Breast epithelium (tissue), 4 donors: ENCODE measurements at regions not wholly inside any gene's neighbourhood (a gene's known extent, or its start where the extent isn't known, plus 50 kb on each side); places are given as distances from the start of the nearest gene placed in this dataset.

ENCODE experiments used
- DNase-seq, 2 donors: peaks; one replicate each; pipeline ENCODE4 v3.0.0-alpha.2; 2019; ENCODE audit warnings: low spot score in 2 of 2
- H3K27ac ChIP-seq, 2 donors: fragments of 200-600 bp; sonication (generic) in 1 of 2; one replicate each; pipeline ENCODE4 v1.5.1; 2016 to 2019; ENCODE audit warnings: mild to moderate bottlenecking in 1 of 2
- H3K27me3 ChIP-seq, 2 donors: fragments of 200-600 bp; sonication (generic) in 1 of 2; one replicate each; pipeline versions ENCODE4 v1.5.1 to v1.6.0; 2017 to 2019; ENCODE audit warnings: control low read depth in 1 of 2, mild to moderate bottlenecking in 1 of 2
- H3K36me3 ChIP-seq: fragments of 200-600 bp; one replicate; pipeline ENCODE4 v1.5.1; 2019
- H3K4me1 ChIP-seq, 2 donors: fragments of 200-600 bp; sonication (generic); one replicate each; pipeline ENCODE4 v1.5.1; 2016 to 2019; ENCODE audit warnings: control low read depth in 1 of 2
- H3K4me3 ChIP-seq, 3 donors: fragments of 200-600 bp; sonication (generic); 1 replicate in 2 of 3; 2 replicates in 1 of 3; pipeline ENCODE4 v1.5.1; 2016 to 2019; ENCODE audit warnings: mild to moderate bottlenecking in 3 of 3, moderate library complexity in 2 of 3
- H3K9me3 ChIP-seq, 2 donors: fragments of 200-600 bp; sonication (generic) in 1 of 2; one replicate each; pipeline ENCODE4 v1.5.1; 2016 to 2019; ENCODE audit warnings: control low read depth in 1 of 2
- CTCF ChIP-seq, 3 donors: fragments of 450-650 bp; IDR thresholded peaks; one replicate each; pipeline ENCODE4 v1.5.1; 2016 to 2017; ENCODE audit warnings: antibody characterized with exemption in 3 of 3, mild to moderate bottlenecking in 3 of 3, moderate library complexity in 3 of 3
- POLR2A ChIP-seq: fragments of 450-650 bp; IDR thresholded peaks from one replicate; pipeline ENCODE4 v1.6.1; 2016; ENCODE audit warnings: antibody characterized with exemption, mild to moderate bottlenecking, moderate library complexity
- POLR2AphosphoS5 ChIP-seq, 3 donors: sonication (generic); formaldehyde crosslinking; IDR thresholded peaks; one replicate each; pipeline ENCODE4 v1.6.1; 2017; ENCODE audit warnings: antibody characterized with exemption in 3 of 3
- intact Hi-C: fragments of 100-400 bp; cut with DNase I; formaldehyde crosslinking; loops from one replicate; pipeline ENCODE4 v1.15.1; 2023; ENCODE audit warnings: low total_unique reads

GRCh38 chr13:33764716-33765115, 53.2 kb upstream of the RFC3 start:
- Histone ChIP-seq H3K4me3 (no peak overlapping the region), H3K27me3 (no peaks in the 10 kb centered on the region), H3K9me3 (no peaks in the 10 kb centered on the region), H3K4me1 (no peaks in the 10 kb centered on the region), H3K36me3 (no peaks in the 10 kb centered on the region), H3K27ac (peak overlapping the region in 1 of 2 donors; percentile 22)
- peak in 1 of 2 donors; percentile 30 for DNase-seq
- TF ChIP-seq CTCF (IDR thresholded peaks at IDR 0.05) (no peak), POLR2AphosphoS5 (IDR thresholded peaks at IDR 0.05) (no peak), POLR2A (no peak)
- intact Hi-C loops: no loop called here

- intact Hi-C loops: no loop called here
- no peaks in the 10 kb centered on the region for H3K4me1 ChIP-seq
- DNase-seq: no peak
- no peak for TF ChIP-seq POLR2A
- TF ChIP-seq CTCF (IDR thresholded peaks at IDR 0.05): no peak
- TF ChIP-seq POLR2AphosphoS5 (IDR thresholded peaks at IDR 0.05): no peak
- no peaks in the 10 kb centered on the region for H3K27me3 ChIP-seq
- H3K36me3 ChIP-seq: no peaks in the 10 kb centered on the region
- H3K4me3 ChIP-seq: no peak overlapping the region
- H3K27ac ChIP-seq: no peak overlapping the region
- H3K9me3 ChIP-seq: no peaks in the 10 kb centered on the region
Observed at GRCh38 chr13:33766329-33767123, 51.4 kb upstream of the RFC3 start.

GRCh38 chr13:33767140-33767539, 50.8 kb upstream of the RFC3 start:
- TF ChIP-seq POLR2A (no peak), CTCF (IDR thresholded peaks at IDR 0.05) (no peak)
- Histone ChIP-seq H3K27me3 (no peaks in the 10 kb centered on the region), H3K4me1 (no peaks in the 10 kb centered on the region), H3K4me3 (no peak overlapping the region), H3K27ac (no peak overlapping the region), H3K36me3 (no peaks in the 10 kb centered on the region), H3K9me3 (no peaks in the 10 kb centered on the region)
- DNase-seq: no peak
- intact Hi-C loops: no loop called here
